GM19468 (cell line): ENCODE measurements at regions not wholly inside any gene's neighbourhood (a gene's known extent, or its start where the extent isn't known, plus 50 kb on each side); places are given as distances from the start of the nearest gene placed in this dataset.

Experiments
- ATAC-seq: cut with Tn5 transposase; IDR thresholded peaks from one replicate; pipeline ENCODE4 v1.9.1; 2021; ENCODE audit warnings: mild to moderate bottlenecking, moderate library complexity, moderate number of reproducible peaks; ENCODE audit not compliant: unreplicated experiment; ENCODE audit errors: extremely low read depth

DNA sequence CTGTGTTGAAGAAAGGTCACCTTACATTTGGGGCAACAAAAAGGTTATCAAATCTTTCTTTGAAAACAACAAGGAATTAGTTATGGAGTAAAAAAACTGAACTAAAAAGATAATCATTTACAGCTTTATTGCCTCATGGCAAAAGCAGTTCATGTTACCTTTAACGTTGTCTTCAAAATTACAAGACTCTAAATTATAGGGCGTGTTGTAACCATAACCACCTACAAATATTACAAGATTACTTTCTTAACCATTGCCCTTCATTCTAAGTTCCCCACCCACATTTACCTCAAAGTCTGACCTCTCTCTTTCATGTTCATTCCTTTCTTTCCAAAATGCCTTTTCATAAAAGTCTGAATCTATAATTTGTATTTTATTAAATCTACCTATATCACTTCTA is 74.6 kb upstream of the LRATD1 start:
- ATAC-seq = no peak

GRCh38 chr2:14558335-14558919 is 74.1 kb upstream of the LRATD1 start:
- no peak for ATAC-seq

GRCh38 chr2:14560716-14561115 is 71.8 kb upstream of the LRATD1 start:
- no peak for ATAC-seq

GRCh38 chr2:14563324-14563723 is 69.2 kb upstream of the LRATD1 start:
- ATAC-seq = no peak

DNA sequence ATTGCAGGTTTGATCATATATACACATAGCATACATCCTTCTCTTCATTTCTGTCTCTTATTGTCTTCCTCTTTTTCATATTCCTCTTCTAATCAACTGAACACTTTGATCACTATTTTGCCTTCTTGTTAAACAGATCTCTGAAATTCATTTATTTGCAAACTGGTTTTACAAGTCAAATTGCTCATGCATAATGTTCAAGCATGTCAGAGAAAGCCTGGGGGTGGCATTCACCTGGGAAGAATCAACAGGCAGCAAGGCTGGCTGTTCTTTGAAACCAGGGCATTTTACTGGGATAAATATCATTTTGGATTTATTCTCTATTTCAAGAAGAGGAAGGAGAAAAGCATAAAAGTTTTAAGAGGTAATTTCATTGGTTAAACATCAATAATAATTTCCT is 66.9 kb upstream of the LRATD1 start:
- no peak for ATAC-seq

DNA sequence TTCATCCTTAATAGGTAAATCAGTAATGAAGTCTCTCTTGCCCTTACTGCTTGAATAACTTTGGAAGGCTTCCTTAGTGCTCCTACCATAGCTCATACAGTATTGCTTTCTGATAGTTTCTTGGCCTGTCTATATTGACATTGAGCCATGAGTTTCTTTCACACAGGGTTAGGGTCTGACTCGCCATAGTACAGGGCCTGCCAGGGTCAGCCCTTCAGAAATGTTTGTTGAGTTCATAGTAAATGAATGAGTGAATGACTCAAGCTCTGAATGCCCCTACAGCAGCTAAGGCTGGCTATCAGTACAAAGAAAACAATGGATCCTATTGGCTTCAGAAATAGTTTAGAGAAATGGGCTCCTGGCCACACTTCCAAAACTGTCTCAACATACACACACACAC is 65.0 kb upstream of the LRATD1 start:
- no peak for ATAC-seq

DNA sequence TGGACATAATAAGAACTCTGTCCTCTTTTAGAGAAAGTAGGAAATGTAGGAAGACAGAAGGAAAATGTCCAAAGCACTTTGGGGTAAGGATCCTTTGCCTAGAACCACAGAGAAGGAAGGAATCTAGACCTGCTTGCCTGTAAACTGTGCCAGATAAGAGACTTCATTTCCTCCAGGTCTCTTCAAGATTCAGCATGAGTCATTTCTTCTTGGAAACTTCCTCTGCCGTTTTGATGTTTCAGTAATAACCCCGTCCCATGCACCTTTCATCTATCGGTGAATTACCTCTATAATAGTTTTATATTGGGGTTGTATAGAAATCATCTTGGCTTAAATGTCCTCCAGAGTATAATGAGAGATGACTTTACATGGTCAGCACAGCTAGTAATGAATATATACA is 63.2 kb upstream of the LRATD1 start:
- no peak for ATAC-seq

DNA sequence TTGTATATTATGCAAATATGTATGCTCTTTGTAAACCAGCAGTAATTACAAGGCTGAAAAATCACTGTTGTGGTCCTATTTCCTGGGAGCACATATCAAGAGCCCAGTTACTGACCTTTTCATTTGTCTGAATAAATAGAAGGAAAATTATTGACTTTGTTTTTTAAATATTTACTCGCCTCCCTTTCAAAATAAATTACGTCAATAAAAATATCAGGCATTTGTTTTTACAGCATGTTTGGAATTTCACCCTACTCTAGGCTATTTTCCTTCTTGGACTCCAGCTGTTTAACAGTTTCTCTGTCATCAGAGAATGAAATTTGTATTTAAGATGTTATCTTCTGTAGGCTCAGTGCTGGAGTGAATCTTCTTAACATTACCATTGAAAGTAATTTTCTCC is 59.9 kb upstream of the LRATD1 start:
- ATAC-seq = no peak

- no peak for ATAC-seq
These were observed 54.7 kb upstream of the LRATD1 start for GRCh38 chr2:14577843-14578242.
